ENCODE measurements at regions not wholly inside any gene's neighbourhood (a gene's known extent, or its start where the extent isn't known, plus 50 kb on each side); places are given as distances from the start of the nearest gene placed in this dataset.
A peak's percentile ranks its signal among the peaks of the same experiment; 100 is the strongest.

GRCh38 chr1:235059221-235059620 lies 69.4 kb downstream of the TOMM20 start:
- no peak for DNase-seq

- DNase-seq: no peak
Measured at GRCh38 chr1:235058695-235059094, 69.9 kb downstream of the TOMM20 start.

DNA sequence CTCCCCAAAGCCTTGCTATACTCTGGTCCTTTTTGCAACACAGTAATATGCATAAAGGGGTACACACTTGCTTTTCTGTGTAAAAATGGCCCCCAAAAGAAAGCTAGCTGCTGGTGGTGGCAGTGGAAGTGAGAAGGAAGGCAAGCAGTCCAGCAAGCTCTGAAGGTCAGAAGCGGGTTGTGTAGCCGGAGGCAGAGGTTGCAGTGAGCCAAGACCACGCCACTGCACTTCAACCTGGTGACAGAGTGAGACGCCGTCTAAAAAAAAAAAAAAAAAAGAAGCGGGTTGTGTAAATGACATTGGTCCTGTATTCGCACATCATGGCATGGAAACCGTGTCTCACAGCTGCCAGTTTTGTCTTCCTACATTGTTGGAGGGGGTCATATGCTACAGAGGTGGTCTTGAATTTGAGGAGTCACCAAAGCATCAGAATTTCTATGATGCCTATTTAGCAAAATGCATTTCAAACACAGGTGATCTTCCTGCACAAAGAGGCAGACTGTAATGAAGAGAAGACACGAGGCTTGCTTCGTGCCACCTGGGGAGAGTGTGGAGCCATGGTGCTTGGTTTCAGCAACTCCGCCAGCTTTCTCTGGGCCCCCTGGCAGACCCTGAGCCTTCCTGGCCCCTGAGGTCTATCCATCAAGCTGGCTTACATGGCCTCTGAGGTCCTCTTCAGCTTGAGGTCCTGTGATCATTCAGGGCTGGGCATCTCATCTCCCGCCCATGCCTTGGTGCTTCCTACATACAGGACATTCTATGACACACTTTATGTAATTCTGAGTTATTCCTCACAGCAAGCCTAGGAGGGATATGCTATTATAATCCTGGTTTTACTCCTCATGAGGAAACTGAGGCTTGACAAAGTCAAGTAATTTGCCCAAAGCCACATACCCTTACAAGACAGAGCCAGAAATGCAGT lies 71.0 kb downstream of the TOMM20 start:
- no peak for DNase-seq

- no peak for DNase-seq
Measured at GRCh38 chr1:235056937-235057336, 71.7 kb downstream of the TOMM20 start.

GRCh38 chr1:235054936-235055335 lies 73.7 kb downstream of the TOMM20 start:
- DNase-seq: no peak

GRCh38 chr1:235054466-235054865 lies 74.2 kb downstream of the TOMM20 start:
- DNase-seq: no peak

GRCh38 chr1:235052067-235053008 lies 76.3 kb downstream of the TOMM20 start:
- DNase-seq: no peak

- DNase-seq: no peak
Measured at GRCh38 chr1:235051521-235051920, 77.1 kb downstream of the TOMM20 start.

DNA sequence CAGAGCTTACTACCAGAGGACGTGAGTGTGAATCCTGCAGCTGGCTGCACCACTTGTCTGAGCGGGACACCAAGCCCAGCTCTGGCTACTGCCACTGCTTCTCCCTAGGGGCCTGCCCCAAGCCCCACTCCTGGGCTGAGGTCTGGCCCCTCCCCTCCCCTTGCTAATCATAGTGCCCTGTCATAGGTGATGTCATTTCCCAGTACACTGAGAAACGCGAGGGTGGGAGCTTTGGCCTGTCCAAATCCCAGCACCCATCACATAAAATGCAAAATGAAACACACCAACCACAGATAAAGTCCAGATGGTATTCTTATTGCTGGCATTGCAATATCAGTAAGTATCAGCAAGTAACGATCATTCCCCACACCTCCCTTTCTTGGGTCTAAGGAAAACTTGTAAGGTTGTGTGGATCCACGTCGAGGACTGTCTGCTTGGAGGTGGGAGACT lies 77.7 kb downstream of the TOMM20 start:
- peak; percentile 58 for DNase-seq

DNA sequence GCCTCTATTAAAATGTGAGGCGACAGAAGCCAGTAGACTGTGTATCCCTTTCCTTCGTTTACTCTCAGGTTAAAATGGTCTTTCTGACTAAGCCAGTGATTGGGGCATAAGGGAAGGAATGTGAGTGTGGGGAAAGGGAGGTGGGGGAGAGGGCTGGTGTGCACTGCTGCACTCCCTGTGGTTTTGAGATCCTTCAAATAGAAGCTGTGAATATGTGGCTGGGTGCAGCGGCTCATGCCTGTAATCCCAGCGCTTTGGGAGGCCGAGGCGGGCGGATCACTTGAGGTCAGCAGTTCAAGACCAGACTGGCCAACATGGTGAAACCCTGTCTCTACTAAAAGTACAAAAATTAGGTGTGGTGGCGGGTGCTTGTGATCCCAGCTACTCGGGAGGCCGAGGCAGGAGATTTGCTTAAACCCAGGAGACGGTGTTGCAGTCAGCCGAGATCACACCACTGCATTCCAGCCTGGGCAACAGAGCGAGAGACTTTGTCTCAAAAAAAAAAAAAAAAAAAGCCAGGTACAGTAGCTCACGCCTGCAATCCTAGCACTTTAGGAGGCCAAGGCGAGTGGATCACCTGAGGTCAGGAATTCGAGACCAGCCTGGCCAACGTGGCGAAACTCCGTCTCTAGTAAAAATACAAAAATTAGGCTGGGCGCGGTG lies 78.8 kb downstream of the TOMM20 start:
- peak; percentile 75 for DNase-seq

GRCh38 chr1:235049217-235049616 lies 79.4 kb downstream of the TOMM20 start:
- no peak for DNase-seq

GRCh38 chr1:235047331-235047871 lies 81.2 kb downstream of the TOMM20 start:
- no peak for DNase-seq

DNA sequence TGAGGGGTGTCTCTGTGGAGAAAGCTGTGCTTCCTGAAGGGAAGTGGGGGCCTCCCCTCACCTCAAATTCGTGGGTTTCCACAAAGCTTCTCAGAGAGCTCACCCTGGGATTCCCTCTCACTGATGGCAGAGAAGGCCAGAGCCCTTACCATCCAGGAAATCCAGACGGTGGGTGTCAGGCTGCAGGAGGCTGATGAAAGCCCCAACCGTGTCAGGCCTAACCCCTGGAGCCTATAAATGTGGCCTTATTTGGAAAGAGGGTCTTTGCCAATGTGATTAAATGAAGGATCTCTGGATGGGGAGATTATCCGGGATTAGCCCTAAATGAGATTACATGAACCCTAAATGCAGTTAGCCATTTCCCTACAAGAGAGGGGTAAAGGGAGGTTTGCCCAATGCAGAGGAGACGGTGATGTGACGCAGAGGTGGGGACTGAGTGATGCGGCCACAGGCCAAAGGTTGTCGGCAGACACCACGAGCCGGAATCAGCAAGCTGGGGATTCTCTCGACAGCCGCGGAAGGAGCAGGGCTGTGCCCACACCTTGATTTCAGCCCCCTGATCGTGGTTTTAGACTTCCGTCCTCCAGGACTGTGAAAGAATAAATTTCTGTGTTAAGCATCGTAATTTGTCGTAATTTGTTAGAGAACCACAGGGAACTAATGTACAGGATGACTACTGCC lies 82.6 kb downstream of the TOMM20 start:
- no peak for DNase-seq

DNA sequence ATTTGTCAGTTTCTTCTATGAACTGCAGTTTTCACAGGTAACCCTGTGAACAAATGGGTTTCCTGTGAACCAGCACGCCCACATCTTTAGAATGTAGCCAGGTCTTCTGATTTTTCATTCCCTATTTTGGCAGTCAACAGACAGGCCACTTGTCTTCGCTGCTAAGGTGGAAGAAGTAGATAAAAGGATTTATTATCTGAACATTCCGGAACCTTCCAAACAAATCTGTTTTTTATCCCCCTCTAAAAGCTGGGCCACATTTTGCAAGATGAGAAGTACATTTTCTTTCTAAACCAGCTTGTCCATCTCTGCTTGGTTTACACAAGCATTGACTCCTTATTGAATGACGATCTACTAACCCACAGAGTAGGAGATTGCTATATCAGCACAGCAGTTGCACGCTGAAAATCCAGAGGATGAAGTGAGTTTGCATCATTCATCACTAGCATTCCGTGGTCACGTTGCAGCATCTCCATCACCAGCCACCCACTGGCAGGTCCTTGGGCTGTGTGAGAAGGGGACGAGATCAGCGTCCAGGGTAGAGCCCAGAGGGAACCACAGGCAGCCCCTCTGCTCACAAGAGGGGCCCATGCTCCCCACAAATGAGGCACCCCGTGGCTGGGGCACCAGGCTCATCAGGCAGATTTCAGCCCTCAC lies 83.5 kb downstream of the TOMM20 start:
- peak; percentile 83 for DNase-seq

- no peak for DNase-seq
Measured at GRCh38 chr1:235043234-235043633, 85.4 kb downstream of the TOMM20 start.

DNA sequence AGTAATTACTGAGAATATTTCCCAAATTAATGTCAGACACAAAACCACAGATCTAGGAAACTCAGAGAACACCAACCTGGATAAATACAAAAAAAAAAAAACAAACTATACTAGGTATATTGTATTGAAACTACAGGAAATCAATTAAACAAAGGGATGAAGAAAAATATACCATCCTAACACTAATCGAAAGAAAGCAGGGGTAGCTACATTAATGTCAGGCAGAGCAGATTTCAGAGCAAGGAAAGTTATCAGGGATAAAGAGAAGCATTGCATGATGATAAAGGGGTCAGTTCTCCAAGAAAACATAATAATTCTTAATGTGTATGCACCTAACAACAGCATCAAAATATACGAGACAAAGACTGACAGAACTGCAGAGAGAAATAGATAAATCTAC lies 89.9 kb downstream of the TOMM20 start:
- no peak for DNase-seq

GRCh38 chr1:235035928-235036327 lies 92.7 kb downstream of the TOMM20 start:
- DNase-seq: no peak

GRCh38 chr1:235030919-235031596 lies 97.6 kb downstream of the TOMM20 start:
- DNase-seq: no peak

GRCh38 chr1:235027862-235028250 lies 100.8 kb downstream of the TOMM20 start:
- DNase-seq: no peak

DNA sequence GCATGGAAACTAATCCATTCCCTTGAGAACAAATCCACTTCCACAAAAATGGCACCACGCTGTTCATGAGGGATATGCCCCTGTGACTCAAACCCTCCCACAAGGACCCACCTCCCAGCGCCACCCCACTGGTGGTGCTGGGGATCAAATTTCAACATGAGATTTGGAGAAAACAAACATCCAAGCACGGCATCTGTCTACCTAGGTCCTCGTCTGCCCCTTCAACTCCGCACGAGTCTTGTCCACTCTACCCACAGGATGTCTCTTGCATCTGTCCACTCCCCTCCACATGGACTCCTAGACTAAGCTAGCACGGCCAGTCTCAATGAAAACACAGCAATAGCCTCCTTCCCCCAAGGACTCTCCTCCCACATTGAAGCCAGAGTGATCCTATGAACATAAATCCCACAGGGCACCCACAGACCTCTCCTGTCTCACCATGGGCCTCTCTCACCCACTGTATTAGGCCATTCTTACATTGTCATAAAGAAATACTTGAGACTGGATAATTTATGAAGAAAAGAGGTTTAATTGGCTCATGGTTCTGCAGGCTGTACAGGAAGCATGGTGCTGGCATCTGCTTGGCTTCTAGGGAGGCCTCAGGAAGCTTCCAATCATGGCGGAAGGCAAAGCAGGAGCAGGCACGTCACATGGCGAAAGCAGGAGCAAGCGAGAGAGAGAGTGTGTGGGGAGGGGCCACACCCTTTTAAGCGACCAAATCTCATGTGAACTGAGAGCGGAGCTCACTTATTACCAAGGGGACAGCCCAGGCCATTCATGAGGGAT lies 101.4 kb downstream of the TOMM20 start:
- DNase-seq: no peak
